NCI-H2029 treated with DMSO at 0.1 percent for 48 hours (cell line): ENCODE measurements at regions not wholly inside any gene's neighbourhood (a gene's known extent, or its start where the extent isn't known, plus 50 kb on each side); places are given as distances from the start of the nearest gene placed in this dataset.
"Not testable (repeated sequence)": the region's sequence is repeated elsewhere in the genome, so short reads cannot be mapped to it uniquely, and the experiment has no call there.

Source experiments
- DNase-seq: peaks from one replicate; lab custom pipeline; 2025; lab: John Stamatoyannopoulos, UW

DNA sequence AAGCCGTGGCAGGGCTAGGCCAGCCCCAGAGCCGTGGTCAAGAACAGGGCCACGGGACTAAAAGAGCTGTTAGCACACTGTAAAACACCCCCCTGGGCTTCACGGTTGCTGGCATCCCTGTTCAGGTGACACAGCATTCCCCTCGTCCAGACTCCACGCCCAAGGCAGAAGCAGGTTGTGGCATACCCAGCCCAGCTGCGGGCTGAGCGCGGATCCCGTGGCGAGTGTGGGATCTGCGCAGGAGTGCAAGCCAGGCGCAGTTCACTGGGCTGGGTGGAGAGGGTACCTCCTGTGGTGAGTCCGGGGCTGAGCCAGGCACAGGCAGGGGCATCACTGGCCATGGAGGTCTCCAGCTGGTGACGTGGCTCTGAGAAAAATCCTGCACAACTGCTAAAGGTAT is 199.1 kb downstream of the FZD1 start:
- DNase-seq: no peak

GRCh38 chr7:91465595-91466061 is 201.4 kb downstream of the FZD1 start:
- no peak for DNase-seq

DNA sequence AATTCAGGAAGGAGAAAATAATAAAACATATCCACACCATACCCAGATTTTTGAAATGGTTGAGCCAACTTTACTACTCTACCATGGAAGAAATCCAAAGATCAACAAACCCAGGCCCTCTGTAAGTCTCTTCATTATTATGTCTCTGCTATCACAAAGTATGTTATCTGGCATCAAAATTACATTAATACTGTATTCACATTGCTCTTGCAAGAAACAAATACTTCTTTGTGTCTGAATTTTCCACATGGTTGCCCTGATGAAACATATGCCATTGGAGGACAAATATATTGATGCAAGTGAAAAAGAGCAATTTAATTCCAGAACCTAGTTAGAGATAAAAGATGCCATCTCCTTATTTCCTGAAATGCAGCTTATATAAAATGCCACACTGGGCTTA is 204.0 kb downstream of the FZD1 start:
- no peak for DNase-seq

DNA sequence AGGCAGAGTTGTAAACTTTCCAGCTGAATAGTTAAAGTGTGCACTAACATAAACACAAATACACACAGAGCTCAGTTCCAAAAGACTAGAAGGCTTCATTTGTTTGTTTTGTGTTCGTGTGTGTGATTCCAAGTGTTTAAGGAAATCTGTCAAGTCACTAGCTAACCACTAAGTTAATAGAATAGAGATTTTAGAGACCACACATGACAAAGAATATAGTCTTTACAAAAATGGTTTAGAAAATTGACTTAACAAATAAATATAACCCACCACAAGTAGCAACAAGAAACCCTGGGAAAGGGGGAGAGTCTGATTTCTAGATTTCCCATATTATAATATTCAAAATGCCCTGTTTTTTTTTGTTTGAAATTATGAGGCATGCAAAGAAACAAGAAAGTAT is 209.4 kb downstream of the FZD1 start:
- no peak for DNase-seq

DNA sequence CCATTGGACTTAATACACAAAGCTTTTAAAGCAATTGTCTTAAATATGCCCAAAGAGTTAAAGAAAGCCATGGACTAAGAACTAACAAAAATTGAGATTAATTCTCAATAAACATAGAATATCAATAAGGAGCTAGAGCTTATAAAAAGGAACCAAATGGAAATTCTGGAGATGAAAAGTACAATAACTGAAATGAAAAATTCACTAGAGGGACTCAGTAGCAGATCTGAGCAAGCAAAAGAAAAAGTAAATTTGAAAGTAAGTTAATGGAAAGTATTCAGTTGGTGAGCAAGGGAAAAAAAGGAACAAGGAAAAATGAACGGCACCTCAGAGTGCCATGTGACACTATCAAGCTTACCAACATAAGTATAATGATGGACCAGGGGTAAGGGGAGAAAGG is 209.8 kb downstream of the FZD1 start:
- DNase-seq: no peak

DNA sequence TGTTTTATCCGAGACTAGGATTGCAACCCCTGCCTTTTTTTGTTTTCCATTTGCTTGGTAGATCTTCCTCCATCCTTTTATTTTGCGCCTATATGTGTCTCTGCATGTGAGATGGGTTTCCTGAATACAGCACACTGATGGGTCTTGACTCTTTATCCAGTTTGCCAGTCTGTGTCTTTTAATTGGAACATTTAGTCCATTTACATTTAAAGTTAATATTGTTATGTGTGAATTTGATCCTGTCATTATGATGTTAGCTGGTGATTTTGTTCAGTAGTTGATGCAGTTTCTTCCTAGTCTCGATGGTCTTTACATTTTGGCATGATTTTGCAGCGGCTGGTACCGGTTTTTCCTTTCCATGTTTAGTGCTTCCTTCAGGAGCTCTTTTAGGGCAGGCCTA is 216.2 kb downstream of the FZD1 start:
- not testable (repeated sequence) for DNase-seq

DNA sequence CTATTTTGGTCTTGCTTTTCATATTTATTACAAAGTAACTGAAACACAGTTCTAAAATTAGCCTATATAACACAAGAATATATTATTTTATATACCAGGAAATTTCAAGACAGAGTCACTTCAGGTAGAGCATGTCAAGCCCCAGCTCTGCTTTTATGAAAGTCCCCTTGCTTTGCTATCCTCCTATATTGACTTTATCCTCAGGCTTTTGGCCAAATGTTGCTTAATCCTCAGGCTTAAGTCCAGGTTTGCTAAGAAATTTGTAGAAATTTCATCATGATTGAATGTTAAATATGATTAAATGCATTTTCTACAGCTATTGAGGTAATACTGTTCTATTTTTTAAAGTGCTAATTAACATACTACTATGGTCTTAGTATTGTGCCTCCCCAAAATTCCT is 227.6 kb downstream of the FZD1 start:
- DNase-seq: no peak

DNA sequence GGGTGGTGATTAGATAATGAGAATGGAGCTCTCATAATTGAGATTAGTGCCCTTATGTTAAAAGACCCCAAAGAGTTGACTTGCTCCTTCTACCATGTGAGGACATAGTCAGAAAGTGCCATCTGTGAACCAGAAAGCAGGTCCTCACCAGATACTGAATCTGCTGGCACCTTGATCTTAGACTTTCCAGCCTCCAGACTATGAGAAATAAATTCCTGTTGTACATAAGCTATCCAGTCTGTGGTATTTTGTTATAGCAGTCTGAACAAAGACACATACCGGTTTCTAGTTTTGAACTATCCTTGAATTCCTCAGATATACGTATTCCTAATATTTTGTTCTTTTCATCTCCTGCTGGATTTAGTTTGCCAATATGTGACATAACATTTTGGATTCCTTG is 228.1 kb downstream of the FZD1 start:
- DNase-seq: no peak

DNA sequence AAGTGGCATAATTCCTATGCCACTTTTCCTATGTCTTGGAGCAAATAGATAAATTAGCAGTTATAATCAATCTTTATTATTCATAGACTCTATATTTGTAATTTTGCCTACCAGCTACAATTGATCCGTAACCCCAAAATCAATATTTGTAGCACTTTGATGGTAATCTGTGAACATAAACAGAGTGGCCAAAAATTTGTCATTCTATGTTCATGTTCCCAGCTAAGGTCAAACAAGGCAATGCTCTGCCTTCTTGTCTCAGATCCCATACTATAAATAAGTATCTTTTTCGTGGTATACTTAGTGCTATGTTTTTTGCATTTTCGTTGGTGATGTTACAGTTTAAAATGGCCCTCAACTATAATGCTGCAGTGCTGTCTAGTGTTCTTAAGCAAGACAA is 228.5 kb downstream of the FZD1 start:
- DNase-seq: no peak

DNA sequence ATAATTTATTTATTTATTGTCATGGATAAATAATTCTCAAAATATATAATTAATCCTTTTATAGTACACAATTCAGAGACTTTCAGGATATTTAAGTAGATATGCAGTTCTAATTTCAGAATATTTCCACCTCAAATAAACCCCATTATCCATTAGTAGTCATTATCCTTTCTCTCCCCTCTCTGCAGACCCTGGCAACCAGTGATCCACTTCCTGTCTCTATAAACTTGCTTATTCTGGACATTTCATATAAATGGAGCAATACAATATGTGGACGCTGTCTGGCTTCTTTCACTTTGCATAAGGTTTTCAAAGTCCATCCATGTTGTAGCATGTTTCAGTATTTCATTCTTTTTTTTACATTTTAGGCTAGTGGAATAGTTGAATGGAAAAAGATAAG is 230.2 kb downstream of the FZD1 start:
- no peak for DNase-seq

DNA sequence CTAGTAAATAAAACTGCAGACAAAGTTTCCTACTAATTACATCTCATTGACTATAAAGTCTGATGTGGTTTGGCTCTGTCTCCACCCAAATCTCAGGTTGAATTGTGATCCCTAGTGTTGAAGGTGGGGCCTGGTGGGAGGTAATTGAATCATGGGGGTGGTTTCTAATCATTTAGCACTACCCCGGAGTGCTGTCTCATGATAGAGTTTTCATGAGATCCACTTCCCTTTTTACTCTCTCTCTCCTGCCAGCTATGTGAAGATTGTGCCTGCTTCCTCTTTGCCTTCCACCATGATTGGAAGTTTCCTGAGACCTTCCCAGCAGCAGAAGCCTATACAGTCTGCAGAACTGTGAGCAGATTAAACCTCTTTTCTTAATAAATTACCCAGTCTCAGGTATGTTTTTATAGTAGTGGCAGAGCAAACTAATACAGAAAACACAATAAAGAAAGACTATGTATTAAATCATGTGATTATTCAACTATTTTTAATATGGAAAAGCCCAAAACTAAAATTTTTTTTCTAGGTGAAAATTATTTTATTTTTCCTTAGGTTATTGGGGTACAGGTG is 232.1 kb downstream of the FZD1 start:
- no peak for DNase-seq

DNA sequence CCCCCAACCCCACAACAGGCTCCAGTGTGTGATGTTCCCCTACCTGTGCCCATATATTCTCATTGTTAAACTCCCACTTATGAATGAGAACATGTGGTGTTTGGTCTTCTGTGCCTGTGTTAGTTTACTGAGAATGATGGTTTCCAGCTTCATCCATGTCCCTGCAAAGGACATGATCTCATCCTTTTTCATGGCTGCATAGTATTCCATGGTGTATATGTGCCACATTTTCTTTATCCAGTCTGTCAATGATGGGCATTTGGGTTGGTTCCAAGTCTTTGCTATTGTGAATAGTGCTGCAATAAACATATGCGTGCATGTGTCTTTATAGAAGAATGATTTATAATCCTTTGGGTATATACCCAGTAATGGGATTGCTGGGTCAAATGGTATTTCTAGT is 233.0 kb downstream of the FZD1 start:
- DNase-seq: not testable (repeated sequence)

DNA sequence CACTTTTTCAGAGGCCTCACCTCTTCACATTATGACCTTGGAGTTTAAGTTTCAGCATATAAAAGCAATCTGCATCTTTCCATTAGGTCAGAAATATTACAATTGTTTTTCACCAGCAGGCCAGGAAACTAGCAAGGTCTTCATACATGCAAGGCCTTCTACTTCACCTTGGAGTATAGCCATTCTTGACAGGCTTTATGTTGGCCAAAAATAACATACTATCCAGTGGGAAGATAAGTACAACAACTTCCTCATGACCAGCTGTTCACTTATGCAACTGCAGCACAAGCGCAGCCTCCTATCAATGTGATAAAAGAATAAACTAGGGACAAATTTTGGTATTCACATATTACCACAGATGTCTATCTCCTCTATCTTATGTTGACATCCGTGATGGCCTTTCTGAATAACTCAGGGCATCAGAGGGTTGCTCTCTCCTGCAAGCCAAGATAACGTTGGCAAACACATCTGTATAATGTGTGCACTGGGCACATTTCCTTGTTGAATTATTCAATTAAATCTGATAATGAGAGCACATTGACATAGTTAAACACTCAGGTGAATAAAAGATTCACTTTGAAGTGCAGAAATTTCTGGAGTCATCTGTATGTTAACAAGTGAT is 239.8 kb downstream of the FZD1 start:
- peak; percentile 80 for DNase-seq

DNA sequence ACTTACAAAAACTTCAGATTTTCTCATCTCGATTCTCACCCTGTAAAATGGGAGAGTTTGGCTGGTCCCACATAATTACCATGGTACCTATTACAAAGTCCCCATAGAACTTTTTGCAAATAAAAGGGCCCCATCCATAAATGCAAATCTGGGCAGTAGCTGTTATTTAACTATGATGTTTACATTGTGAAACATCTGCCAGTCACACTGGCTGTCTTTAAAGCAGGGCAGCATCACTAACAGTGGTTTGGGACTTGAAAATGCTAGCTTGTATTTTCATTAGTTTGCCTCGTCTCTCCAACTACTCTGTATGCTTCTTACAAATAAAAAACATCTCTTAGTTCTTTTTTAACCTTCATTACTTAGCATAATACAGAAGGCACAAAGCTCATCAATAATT is 240.7 kb downstream of the FZD1 start:
- no peak for DNase-seq

DNA sequence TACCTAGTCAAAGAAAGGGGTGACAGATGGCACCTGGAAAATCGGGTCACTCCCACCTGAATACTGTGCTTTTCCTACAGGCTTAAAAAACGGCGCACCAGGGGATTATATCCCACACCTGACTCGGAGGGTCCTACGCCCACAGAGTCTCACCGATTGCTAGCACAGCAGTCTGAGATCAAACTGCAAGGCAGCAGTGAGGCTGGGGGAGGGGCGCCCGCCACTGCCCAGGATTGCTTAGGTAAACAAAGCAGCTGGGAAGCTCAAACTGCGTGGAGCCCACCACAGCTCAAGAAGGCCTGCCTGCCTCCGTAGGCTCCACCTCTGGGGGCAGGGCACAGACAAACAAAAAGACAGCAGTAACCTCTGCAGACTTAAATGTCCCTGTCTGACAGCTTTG is 242.7 kb downstream of the FZD1 start:
- not testable (repeated sequence) for DNase-seq

- not testable (repeated sequence) for DNase-seq
These were observed 247.6 kb downstream of the FZD1 start for GRCh38 chr7:91511861-91512260.

DNA sequence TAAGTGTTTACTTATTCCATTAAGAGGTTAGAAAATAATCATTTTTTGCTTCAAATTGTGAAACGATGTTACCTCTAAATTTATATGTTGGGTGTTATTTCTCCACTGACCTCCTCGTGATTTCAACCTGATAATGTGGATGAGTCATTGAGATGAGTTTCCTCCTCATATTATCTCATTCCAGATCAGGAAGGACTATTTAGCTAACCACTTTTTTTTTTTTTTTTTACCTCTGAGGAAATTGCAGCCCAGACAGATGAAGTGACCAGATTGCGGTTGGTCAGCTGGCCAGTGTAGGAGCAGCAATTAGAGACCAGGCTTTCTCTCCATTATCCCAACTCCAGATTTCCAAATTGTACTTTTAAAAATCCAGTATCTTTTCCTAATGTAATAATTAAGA is 248.7 kb downstream of the FZD1 start:
- no peak for DNase-seq

DNA sequence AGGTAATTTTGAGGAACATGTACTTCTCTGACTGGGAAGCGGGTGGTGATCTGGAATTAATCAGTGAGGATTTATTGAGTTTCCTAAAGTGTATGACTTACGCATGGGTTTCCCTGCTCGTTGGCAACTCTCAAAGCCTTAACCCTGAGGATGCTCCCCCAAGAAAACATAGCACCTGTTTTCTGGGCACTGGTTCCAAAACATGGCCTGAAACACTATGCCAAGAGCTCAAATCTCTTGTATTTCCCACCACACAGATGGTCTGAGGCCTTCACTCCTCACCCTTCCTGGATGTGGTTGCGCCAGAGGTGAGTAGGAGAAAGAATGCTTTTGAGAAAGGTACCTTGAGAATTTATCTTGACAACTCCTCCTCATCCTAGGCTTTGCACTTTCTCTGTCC is 250.4 kb downstream of the FZD1 start:
- no peak for DNase-seq

DNA sequence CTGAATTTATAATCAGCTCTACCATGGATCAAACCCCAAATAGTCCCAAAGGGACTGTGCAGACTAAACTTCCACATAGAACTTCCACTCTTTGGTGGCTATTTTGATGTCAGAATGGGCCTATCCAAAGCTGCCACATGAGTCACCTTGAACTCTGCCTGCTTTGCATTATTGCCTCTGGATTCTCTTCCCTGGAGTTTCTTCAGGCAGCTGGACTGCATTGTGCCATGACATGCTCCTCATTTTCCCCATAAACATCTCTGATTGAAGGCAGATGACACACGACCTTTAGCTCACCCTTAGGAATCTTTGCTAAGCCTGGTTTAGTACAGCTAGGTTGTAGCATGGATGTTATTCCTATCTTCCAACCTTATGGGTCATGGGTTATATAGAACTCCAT is 251.7 kb downstream of the FZD1 start:
- no peak for DNase-seq

GRCh38 chr7:91517201-91517785 is 253.1 kb downstream of the FZD1 start:
- peak; percentile 9 for DNase-seq

DNA sequence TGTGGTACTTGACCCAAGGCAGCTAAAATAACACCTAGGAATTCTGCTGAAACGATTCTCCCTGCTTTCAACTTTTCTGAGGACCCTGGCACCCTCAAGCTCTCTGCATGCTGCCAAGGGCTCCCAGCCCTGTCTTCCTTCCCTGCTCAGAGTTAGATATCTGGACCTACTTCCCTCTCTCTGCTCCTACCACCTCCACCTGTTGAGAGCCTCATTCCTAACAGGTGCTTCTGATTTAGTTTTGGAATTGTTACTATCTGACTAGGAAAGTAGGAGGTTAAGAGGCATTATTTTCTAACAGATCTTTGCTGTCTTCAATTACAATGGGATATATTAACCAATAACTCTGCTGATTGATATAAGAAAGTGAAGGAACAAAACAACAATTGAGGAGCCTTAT is 253.8 kb downstream of the FZD1 start:
- no peak for DNase-seq

DNA sequence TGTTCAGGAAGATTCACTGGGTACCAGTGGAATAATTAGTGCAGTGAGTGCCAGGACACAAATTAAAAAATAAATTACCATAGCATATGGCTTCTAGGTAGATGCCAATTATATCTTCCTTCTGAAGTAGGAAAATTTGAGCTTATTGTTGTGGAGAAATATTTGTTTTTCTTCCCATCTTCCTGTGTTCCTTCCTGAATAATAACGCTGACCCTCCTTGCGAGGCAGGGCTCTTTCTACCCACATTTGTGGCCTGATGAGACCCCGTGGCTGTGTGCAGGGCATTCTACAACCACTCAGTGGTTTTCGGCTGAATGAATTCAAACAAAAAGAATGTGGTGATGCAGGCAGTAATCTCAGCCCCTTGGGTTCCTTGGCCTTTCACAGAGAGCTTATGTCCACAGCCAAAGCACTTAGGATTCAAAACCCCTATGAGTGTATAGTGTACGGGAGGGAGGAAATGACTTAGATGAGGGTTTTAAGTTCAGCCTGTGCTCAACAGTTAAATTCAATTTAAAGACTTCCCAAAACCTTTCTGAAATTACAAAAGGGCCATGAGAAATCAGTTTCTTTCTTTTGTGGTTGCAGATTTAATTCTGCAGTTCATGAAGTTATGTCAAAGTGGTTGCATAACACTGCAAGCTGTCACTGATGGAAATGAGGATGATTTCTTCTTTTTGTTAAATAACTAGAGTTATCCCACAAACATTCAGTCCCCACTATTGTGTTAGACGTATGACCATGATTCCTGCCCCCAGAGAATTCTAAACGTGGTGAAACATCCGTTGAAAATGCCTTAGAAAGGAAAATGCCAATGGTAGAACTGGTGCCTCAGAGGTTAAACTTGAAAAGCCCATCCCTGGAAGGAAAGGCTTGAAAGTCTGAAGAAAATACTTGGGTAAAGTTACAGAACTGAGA is 255.3 kb downstream of the FZD1 start:
- peak; percentile 61 for DNase-seq

- DNase-seq: peak; percentile 16
These were observed 256.4 kb downstream of the FZD1 start for GRCh38 chr7:91520645-91521044.
